ENCODE measurements at regions not wholly inside any gene's neighbourhood (a gene's known extent, or its start where the extent isn't known, plus 50 kb on each side); places are given as distances from the start of the nearest gene placed in this dataset.

GRCh38 chr11:57092028-57092698 is 89.6 kb upstream of the LRRC55 start (continued):
- TF ChIP-seq CHD7 (IDR thresholded peaks at IDR 0.05; ENCODE audit: low read depth, low read length) (no peak), CC2D1A (IDR thresholded peaks at IDR 0.05) (no peak)
